ENCODE measurements at regions not wholly inside any gene's neighbourhood (a gene's known extent, or its start where the extent isn't known, plus 50 kb on each side); places are given as distances from the start of the nearest gene placed in this dataset.
A peak's percentile ranks its signal among the peaks of the same experiment; 100 is the strongest.

GRCh38 chr5:116375926-116376325 lies 198.7 kb downstream of the SEMA6A start:
- POLR2A ChIA-PET = no interaction called here
- no peak for DNase-seq (ENCODE audit: extremely low spot score)
- no peak for TF ChIP-seq CTCF (IDR thresholded peaks at IDR 0.05; ENCODE audit: control extremely low read depth, extremely low read depth, low read depth, missing control alignments)
- CTCF ChIA-PET = interaction anchor here (1.2 to 1.7 kb wide), 3 partner anchors 9 to 17 kb away, joined by 4 to 6 read pairs (median 4); no protein-coding TSS in a partner anchor

- DNase-seq (ENCODE audit: extremely low spot score) = peak; percentile 39
- ChIA-PET POLR2A (no interaction called here), CTCF (interaction anchor here (1.2 to 2.0 kb wide), 4 partner anchors 9 to 237 kb away, joined by 3 to 8 read pairs (median 4); no protein-coding TSS in a partner anchor)
- TF ChIP-seq CTCF (IDR thresholded peaks at IDR 0.05; ENCODE audit: control extremely low read depth, extremely low read depth, low read depth, missing control alignments) = no peak
These were observed 200.2 kb downstream of the SEMA6A start for GRCh38 chr5:116374434-116374852.

GRCh38 chr5:116372931-116373597 lies 201.6 kb downstream of the SEMA6A start:
- no peak for TF ChIP-seq CTCF (IDR thresholded peaks at IDR 0.05; ENCODE audit: control extremely low read depth, extremely low read depth, low read depth, missing control alignments)
- CTCF ChIA-PET = no interaction called here
- DNase-seq (ENCODE audit: extremely low spot score) = no peak
- POLR2A ChIA-PET = no interaction called here

GRCh38 chr5:116371935-116372334 lies 202.7 kb downstream of the SEMA6A start:
- CTCF ChIA-PET = interaction anchor here (1.3 to 2.1 kb wide), 4 partner anchors 9 to 185 kb away, joined by 3 to 5 read pairs (median 4); no protein-coding TSS in a partner anchor
- TF ChIP-seq CTCF (IDR thresholded peaks at IDR 0.05; ENCODE audit: control extremely low read depth, extremely low read depth, low read depth, missing control alignments) = no peak
- POLR2A ChIA-PET = no interaction called here
- DNase-seq (ENCODE audit: extremely low spot score) = no peak

- POLR2A ChIA-PET = no interaction called here
- no peak for TF ChIP-seq CTCF (IDR thresholded peaks at IDR 0.05; ENCODE audit: control extremely low read depth, extremely low read depth, low read depth, missing control alignments)
- DNase-seq (ENCODE audit: extremely low spot score) = no peak
- CTCF ChIA-PET = interaction anchor here (1.0 to 2.5 kb wide), 6 partner anchors 9 to 186 kb away, joined by 3 to 13 read pairs (median 4); no protein-coding TSS in a partner anchor
These were observed 203.2 kb downstream of the SEMA6A start for GRCh38 chr5:116371431-116371830.

- no peak for DNase-seq (ENCODE audit: extremely low spot score)
- TF ChIP-seq CTCF (IDR thresholded peaks at IDR 0.05; ENCODE audit: control extremely low read depth, extremely low read depth, low read depth, missing control alignments) = no peak
- POLR2A ChIA-PET = no interaction called here
- CTCF ChIA-PET = interaction anchor here (1.0 to 2.5 kb wide), 6 partner anchors 10 to 186 kb away, joined by 3 to 13 read pairs (median 4); no protein-coding TSS in a partner anchor
These were observed 203.7 kb downstream of the SEMA6A start for GRCh38 chr5:116370886-116371285.
